HEK293T (cell line): ENCODE measurements at regions not wholly inside any gene's neighbourhood (a gene's known extent, or its start where the extent isn't known, plus 50 kb on each side); places are given as distances from the start of the nearest gene placed in this dataset.

Experiments used
- BHLHE40 ChIP-seq: fragments of 450-650 bp; IDR thresholded peaks from 2 replicates; pipeline ENCODE4 v1.6.1; 2016; ENCODE audit warnings: mild to moderate bottlenecking, moderate library complexity, borderline replicate concordance
- SP1 ChIP-seq: fragments of 450-650 bp; IDR thresholded peaks from 2 replicates; pipeline ENCODE4 v1.6.1; 2017
- SUZ12 ChIP-seq: fragments of 450-650 bp; IDR thresholded peaks from 2 replicates; pipeline ENCODE4 v1.6.1; 2016; ENCODE audit warnings: mild to moderate bottlenecking
- ZNF384 ChIP-seq: fragments of 450-650 bp; IDR thresholded peaks from 2 replicates; pipeline ENCODE4 v1.6.1; 2016

GRCh38 chr5:145558288-145558687, 276.9 kb downstream of the PRELID2 start:
- TF ChIP-seq ZNF384 (no peak), SUZ12 (no peak), SP1 (no peak), BHLHE40 (no peak)
